GM12878 (cell line): ENCODE measurements at regions not wholly inside any gene's neighbourhood (a gene's known extent, or its start where the extent isn't known, plus 50 kb on each side); places are given as distances from the start of the nearest gene placed in this dataset.

ENCODE experiments used
- ATAC-seq: fragments of 200-7000 bp; cut with Tn5 transposase; 3 replicates; pipeline ENCODE4 v1.9.1; 2020; ENCODE audit warnings: mild to moderate bottlenecking, moderate library complexity
- BruUV-seq: library from RNA; stranded (reverse); fragments of 400-500 nt; replicated peaks from 2 replicates; lab custom pipeline; 2021; lab: Mats Ljungman, UMichigan
- CTCF ChIA-PET: fragments of 300-600 bp; sonication (Branson Sonifier 250); formaldehyde crosslinking; extraction: SDS; loops from one replicate; lab custom pipeline; 2021; ENCODE audit warnings: inconsistent platforms; lab: Yijun Ruan, JAX
- POLR2A ChIA-PET: fragments of 350-600 bp; formaldehyde crosslinking; extraction: SDS; loops from one replicate; lab custom pipeline; 2021; ENCODE audit warnings: inconsistent platforms; lab: Charles Lee
- RAD21 ChIA-PET: fragments of 300-600 bp; sonication (Branson Sonifier 250); formaldehyde crosslinking; loops from one replicate; lab custom pipeline; 2023; ENCODE audit warnings: antibody characterized with exemption; ENCODE audit not compliant: unreplicated experiment; lab: Charles Lee
- SMC1A ChIA-PET: fragments of 300-600 bp; sonication (Branson Sonifier 250); formaldehyde crosslinking; loops from one replicate; lab custom pipeline; 2023; ENCODE audit not compliant: unreplicated experiment, uncharacterized antibody; lab: Charles Lee
- DNase-seq: peaks from one replicate; pipeline ENCODE4 v3.0.0-alpha.2; 2011; ENCODE audit warnings: low read depth, low spot score
- FAIRE-seq: peaks from 3 replicates; lab custom pipeline; 2011; peaks lifted over from hg19 to GRCh38; lab: Jason Lieb, UNC
- H2AFZ ChIP-seq: 2 replicates; pipeline ENCODE4 v1.6.0; 2011; ENCODE audit warnings: low read depth, low read length, control low read depth; ENCODE audit not compliant: control insufficient read depth
- H3K27ac ChIP-seq: 2 replicates; pipeline ENCODE4 v1.5.1; 2011; ENCODE audit warnings: control low read depth; ENCODE audit not compliant: control insufficient read depth, insufficient read depth
- H3K27me3 ChIP-seq, 2 experiments: replicated peaks in 1 of 2; 2 replicates each; pipeline versions ENCODE4 v1.6.0 to v1.6.1; 2011; ENCODE audit warnings: low read length in 1 of 2; ENCODE audit not compliant: control insufficient read depth in 2 of 2, insufficient read depth in 2 of 2
- H3K36me3 ChIP-seq, 2 experiments: 2 replicates each; pipeline ENCODE4 v1.5.1; 2011; ENCODE audit warnings: low read length in 1 of 2; ENCODE audit not compliant: control insufficient read depth in 2 of 2, insufficient read depth in 2 of 2
- H3K4me1 ChIP-seq: 2 replicates; pipeline ENCODE4 v1.6.1; 2011; ENCODE audit warnings: mild to moderate bottlenecking, low read length, moderate library complexity, mixed read lengths; ENCODE audit not compliant: control insufficient read depth, insufficient read depth
- H3K4me2 ChIP-seq: 2 replicates; pipeline ENCODE4 v1.6.0; 2011; ENCODE audit warnings: control low read depth; ENCODE audit not compliant: control insufficient read depth, insufficient read depth
- H3K4me3 ChIP-seq: fragments of 200-600 bp; sonication (generic); 2 replicates; pipeline ENCODE4 v1.5.1; 2016
- H3K79me2 ChIP-seq: 2 replicates; pipeline ENCODE4 v1.6.0; 2011; ENCODE audit warnings: low read length; ENCODE audit not compliant: control insufficient read depth, insufficient read depth
- H3K9ac ChIP-seq: 2 replicates; pipeline ENCODE4 v1.8.0; 2011; ENCODE audit warnings: low read length, control low read depth, mixed read lengths; ENCODE audit not compliant: control insufficient read depth, insufficient read depth
- H3K9me3 ChIP-seq: replicated peaks from 3 replicates; pipeline ENCODE4 v1.5.1; 2011; ENCODE audit warnings: mild to moderate bottlenecking, low read length; ENCODE audit not compliant: control insufficient read depth, insufficient read depth
- H4K20me1 ChIP-seq: 2 replicates; pipeline ENCODE4 v1.6.0; 2011; ENCODE audit not compliant: control insufficient read depth, insufficient read depth
- BRCA1 ChIP-seq: IDR thresholded peaks from 2 replicates; pipeline ENCODE4 v1.6.1; 2011; ENCODE audit warnings: low read depth, low read length, improper control_type of control experiment
- CBFB ChIP-seq: IDR thresholded peaks from 2 replicates; pipeline ENCODE4 v1.6.1; 2016; ENCODE audit warnings: antibody characterized with exemption, low read depth
- EGR1 ChIP-seq, 2 experiments: IDR thresholded peaks; 1 replicate in 1 of 2; 2 replicates in 1 of 2; pipeline ENCODE4 v1.6.1; 2011 to 2012; ENCODE audit warnings: low read depth in 2 of 2, low read length in 2 of 2, borderline replicate concordance in 1 of 2, mild to moderate bottlenecking in 1 of 2, moderate library complexity in 1 of 2
- EP300 ChIP-seq, 2 experiments: fragments of 150-350 bp in 1 of 2; IDR thresholded peaks; 2 replicates each; pipeline ENCODE4 v1.6.1; 2011 to 2012; ENCODE audit warnings: low read depth in 2 of 2, low read length in 2 of 2, borderline replicate concordance in 1 of 2, improper control_type of control experiment in 1 of 2, inconsistent platforms in 1 of 2; ENCODE audit not compliant: control insufficient read depth in 1 of 2
- TAF1 ChIP-seq: IDR thresholded peaks from 2 replicates; pipeline ENCODE4 v1.6.1; 2011; ENCODE audit warnings: mild to moderate bottlenecking, low read depth, low read length, borderline replicate concordance
- TCF12 ChIP-seq: IDR thresholded peaks from 2 replicates; pipeline ENCODE4 v1.6.1; 2011; ENCODE audit warnings: low read depth, mild to moderate bottlenecking, low read length
- YBX1 ChIP-seq: fragments of 450-650 bp; IDR thresholded peaks from 2 replicates; pipeline ENCODE4 v1.6.1; 2016; ENCODE audit warnings: antibody characterized with exemption
- YY1 ChIP-seq: IDR thresholded peaks from 2 replicates; pipeline ENCODE4 v1.6.1; 2011; ENCODE audit warnings: low read depth, mild to moderate bottlenecking, low read length
- WGBS: methylation state at CpG from one replicate; pipeline ENCODE4 v1.1.6; 2016; ENCODE audit warnings: low lambda C conversion rate; ENCODE audit not compliant: insufficient replicate concordance, insufficient coverage; ENCODE audit errors: missing lambda C conversion rate; 5-methylcytosine and 5-hydroxymethylcytosine counted together
- in situ Hi-C: fragments of 300-500 bp; cut with MboI; formaldehyde crosslinking; loops from 9 replicates; pipeline ENCODE4 v1.14.3; 2018; ENCODE audit warnings: mixed read lengths
- intact Hi-C: fragments of 100-400 bp; cut with micrococcal nuclease; formaldehyde crosslinking; loops from one replicate; pipeline ENCODE4 v1.14.2; 2022; ENCODE audit not compliant: unreplicated experiment
- TF ChIP-seq, protein P1 (sequence below): IDR thresholded peaks from 2 replicates; pipeline ENCODE4 v1.6.1; 2012; ENCODE audit warnings: low read length, inconsistent platforms
- TF ChIP-seq, protein P2 (sequence below): IDR thresholded peaks from 2 replicates; pipeline ENCODE4 v1.6.1; 2011; ENCODE audit warnings: low read depth, mild to moderate bottlenecking, low read length, moderate library complexity, borderline replicate concordance; ENCODE audit errors: extremely low read depth
- TF ChIP-seq, protein P3 (sequence below): fragments of 450-650 bp; IDR thresholded peaks from 2 replicates; pipeline ENCODE4 v1.6.1; 2018; ENCODE audit warnings: borderline replicate concordance, mild to moderate bottlenecking; ENCODE audit not compliant: partially characterized antibody
- TF ChIP-seq, protein P4 (sequence below): fragments of 450-650 bp; IDR thresholded peaks from 2 replicates; pipeline ENCODE4 v1.6.1; 2017; ENCODE audit warnings: mild to moderate bottlenecking, moderate library complexity

DNA sequence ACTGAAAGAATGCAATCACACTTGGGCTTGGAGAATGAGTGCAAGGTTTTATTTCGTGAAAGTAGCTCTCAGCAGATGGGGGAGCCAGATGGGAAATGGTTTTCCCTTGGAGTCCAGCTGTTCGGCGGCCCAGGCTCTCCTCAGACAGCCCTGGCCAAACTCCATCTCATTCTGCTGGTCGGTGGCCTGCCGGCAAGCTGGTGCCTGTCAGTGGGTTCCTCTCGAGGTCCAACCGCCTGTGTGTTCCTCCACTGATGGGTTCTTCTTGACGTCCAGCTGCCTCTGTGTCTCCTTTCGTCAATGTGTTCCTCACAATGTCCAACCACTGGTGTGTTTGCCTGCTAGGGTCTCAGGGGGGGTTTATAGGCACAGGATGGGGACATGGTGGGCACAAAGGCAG is 80.3 kb downstream of the POU3F4 start:
- Histone ChIP-seq H3K9me3 (no peaks in the 10 kb centered on the region), H3K4me2 (no peak overlapping the region), H3K27ac (no peak overlapping the region), H2AFZ (no peak overlapping the region), H3K27me3 (no peaks in the 10 kb centered on the region), H3K4me3 (no peak overlapping the region), H3K36me3 (no peaks in the 10 kb centered on the region), H3K4me1 (no peaks in the 10 kb centered on the region), H3K79me2 (no peaks in the 10 kb centered on the region), H4K20me1 (no peaks in the 10 kb centered on the region), H3K9ac (no peak overlapping the region)
- intact Hi-C loops (no loop called here), in situ Hi-C loops (loop anchor here (10.0 kb wide), 1 partner anchor 56 kb away; no protein-coding TSS in a partner anchor)
- DNase-seq, result no peak
- POLR2A ChIA-PET, result no interaction called here
- no peak for FAIRE-seq
- RAD21 ChIA-PET, result no interaction called here
- no TSS peak for BruUV-seq
- TF ChIP-seq, protein P1, sequence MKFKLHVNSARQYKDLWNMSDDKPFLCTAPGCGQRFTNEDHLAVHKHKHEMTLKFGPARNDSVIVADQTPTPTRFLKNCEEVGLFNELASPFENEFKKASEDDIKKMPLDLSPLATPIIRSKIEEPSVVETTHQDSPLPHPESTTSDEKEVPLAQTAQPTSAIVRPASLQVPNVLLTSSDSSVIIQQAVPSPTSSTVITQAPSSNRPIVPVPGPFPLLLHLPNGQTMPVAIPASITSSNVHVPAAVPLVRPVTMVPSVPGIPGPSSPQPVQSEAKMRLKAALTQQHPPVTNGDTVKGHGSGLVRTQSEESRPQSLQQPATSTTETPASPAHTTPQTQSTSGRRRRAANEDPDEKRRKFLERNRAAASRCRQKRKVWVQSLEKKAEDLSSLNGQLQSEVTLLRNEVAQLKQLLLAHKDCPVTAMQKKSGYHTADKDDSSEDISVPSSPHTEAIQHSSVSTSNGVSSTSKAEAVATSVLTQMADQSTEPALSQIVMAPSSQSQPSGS, result no peak
- TF ChIP-seq BRCA1, result no peak
- TF ChIP-seq YY1, result no peak
- no peak for TF ChIP-seq EGR1 (IDR thresholded peaks at IDR 0.05; ENCODE audit: borderline replicate concordance in 1 of 2, low read depth in 2 of 2, low read length in 2 of 2)
- TF ChIP-seq, protein P2, sequence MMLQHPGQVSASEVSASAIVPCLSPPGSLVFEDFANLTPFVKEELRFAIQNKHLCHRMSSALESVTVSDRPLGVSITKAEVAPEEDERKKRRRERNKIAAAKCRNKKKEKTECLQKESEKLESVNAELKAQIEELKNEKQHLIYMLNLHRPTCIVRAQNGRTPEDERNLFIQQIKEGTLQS, result no peak
- no peak for TF ChIP-seq TAF1
- TF ChIP-seq, protein P3, sequence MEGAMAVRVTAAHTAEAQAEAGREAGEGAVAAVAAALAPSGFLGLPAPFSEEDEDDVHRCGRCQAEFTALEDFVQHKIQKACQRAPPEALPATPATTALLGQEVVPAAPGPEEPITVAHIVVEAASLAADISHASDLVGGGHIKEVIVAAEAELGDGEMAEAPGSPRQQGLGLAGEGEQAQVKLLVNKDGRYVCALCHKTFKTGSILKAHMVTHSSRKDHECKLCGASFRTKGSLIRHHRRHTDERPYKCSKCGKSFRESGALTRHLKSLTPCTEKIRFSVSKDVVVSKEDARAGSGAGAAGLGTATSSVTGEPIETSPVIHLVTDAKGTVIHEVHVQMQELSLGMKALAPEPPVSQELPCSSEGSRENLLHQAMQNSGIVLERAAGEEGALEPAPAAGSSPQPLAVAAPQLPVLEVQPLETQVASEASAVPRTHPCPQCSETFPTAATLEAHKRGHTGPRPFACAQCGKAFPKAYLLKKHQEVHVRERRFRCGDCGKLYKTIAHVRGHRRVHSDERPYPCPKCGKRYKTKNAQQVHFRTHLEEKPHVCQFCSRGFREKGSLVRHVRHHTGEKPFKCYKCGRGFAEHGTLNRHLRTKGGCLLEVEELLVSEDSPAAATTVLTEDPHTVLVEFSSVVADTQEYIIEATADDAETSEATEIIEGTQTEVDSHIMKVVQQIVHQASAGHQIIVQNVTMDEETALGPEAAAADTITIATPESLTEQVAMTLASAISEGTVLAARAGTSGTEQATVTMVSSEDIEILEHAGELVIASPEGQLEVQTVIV, result no peak
- TF ChIP-seq, protein P4, sequence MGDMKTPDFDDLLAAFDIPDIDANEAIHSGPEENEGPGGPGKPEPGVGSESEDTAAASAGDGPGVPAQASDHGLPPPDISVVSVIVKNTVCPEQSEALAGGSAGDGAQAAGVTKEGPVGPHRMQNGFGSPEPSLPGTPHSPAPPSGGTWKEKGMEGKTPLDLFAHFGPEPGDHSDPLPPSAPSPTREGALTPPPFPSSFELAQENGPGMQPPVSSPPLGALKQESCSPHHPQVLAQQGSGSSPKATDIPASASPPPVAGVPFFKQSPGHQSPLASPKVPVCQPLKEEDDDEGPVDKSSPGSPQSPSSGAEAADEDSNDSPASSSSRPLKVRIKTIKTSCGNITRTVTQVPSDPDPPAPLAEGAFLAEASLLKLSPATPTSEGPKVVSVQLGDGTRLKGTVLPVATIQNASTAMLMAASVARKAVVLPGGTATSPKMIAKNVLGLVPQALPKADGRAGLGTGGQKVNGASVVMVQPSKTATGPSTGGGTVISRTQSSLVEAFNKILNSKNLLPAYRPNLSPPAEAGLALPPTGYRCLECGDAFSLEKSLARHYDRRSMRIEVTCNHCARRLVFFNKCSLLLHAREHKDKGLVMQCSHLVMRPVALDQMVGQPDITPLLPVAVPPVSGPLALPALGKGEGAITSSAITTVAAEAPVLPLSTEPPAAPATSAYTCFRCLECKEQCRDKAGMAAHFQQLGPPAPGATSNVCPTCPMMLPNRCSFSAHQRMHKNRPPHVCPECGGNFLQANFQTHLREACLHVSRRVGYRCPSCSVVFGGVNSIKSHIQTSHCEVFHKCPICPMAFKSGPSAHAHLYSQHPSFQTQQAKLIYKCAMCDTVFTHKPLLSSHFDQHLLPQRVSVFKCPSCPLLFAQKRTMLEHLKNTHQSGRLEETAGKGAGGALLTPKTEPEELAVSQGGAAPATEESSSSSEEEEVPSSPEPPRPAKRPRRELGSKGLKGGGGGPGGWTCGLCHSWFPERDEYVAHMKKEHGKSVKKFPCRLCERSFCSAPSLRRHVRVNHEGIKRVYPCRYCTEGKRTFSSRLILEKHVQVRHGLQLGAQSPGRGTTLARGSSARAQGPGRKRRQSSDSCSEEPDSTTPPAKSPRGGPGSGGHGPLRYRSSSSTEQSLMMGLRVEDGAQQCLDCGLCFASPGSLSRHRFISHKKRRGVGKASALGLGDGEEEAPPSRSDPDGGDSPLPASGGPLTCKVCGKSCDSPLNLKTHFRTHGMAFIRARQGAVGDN, result no peak
- TF ChIP-seq TCF12, result no peak
- no peak for TF ChIP-seq CBFB
- TF ChIP-seq YBX1, result no peak
- TF ChIP-seq EP300 (IDR thresholded peaks at IDR 0.05; ENCODE audit: borderline replicate concordance in 1 of 2, control insufficient read depth in 1 of 2, low read depth in 2 of 2, low read length in 2 of 2), result no peak
- 43% methylated on average over 9 of the region's 9 CpGs for WGBS
- no peak for ATAC-seq
- SMC1A ChIA-PET, result no interaction called here
- CTCF ChIA-PET, result no interaction called here
